ENCODE measurements at regions not wholly inside any gene's neighbourhood (a gene's known extent, or its start where the extent isn't known, plus 50 kb on each side); places are given as distances from the start of the nearest gene placed in this dataset.

DNA sequence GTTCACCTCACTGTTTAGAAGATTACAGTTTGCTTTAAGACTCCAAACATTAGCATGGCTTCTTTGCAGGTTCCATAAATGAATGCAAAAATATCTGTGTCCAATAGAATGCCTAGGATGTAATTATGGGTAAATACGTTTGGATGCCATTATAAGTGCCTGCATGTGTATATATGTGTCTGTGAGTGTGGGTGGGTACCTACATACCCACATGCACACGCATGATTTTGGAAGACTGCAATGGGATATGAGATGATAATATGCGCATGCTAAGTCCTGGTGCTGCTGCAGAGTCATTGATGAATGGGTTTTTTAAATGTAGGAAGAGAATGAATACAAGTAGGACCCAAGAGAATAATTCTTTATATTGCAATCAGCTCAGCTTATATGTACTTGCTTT lies 406.4 kb downstream of the ZSWIM6 start:
- no peak for DNase-seq (ENCODE audit: low spot score)

DNA sequence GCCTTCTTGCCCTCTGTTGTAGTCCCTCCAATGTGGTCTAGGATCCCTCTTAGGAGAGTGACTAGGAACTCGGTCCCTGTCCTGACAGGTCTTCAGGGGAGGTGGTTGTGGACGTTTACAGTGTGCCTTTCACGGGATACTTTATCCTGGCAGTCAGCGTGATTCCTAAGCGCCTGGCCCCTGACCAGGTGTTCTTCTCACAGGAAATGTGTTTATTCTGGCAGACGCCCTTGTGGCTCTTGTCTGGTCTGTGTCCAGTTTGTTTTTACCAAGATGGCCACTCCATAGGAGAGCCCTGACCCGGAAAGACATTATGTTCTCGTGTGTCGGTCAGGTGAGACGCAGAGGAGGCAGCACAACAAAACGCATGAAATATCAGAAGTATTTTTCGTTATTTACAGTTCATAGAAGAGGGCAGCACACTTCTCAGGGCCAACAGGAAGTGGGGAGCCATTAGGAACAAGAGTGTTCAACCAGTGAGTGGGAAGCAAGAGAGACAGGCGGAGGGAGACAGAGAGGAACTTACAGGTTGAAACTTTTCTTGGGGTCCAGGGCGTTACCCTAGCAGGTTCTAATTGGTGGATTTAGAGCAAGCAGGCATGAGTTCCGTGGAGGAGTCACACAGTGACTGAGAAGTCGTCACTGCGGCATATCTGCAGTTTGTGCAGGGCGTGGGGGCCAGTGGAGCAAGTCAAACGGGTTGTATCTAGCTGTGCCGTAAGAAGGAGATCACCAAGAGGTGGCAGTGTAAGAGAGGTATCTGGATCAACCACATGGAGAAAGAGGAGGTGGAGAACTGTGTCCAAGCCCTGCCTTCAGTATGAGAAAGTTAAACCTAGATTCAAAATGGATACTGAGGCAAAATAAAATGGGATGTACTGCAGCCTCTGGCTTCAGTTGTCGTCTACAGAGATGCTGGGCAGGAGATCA lies 412.9 kb downstream of the ZSWIM6 start:
- peak; percentile 6 for DNase-seq (ENCODE audit: low spot score)

DNA sequence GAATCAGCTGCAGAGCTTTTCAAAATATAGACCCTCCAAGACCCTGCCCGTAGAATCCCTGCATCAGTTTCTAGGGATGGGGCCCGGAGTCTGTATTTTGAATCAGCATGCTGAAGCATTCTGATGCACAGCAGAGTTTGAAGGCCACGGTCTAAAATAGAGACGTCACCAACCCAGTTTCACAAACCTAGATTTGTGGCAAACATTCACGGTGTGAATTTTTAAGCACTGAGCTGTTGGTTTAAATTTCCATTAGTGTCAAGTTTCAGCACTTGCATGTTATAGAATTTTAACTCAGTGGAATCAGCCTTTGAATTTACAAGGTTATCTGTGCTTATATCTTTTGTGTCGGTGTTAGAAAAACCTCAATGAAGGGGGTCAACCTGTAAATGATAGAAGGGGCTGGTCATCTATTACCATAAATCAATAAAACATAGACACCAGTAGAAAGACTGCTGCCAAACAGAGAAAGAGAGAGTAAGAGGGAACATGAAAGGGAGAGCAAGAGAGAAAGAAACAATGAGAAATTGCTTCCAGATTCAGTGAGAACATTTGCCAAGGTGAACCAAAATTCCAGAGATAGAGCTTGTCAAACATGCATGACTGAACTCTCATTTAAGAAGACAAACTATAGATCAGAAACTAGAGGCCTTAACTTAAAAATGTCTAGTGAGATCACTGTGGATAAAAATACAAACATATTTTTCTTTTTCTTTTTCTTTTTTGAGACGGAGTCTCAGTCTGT lies 414.9 kb downstream of the ZSWIM6 start:
- DNase-seq (ENCODE audit: low spot score) = no peak

DNA sequence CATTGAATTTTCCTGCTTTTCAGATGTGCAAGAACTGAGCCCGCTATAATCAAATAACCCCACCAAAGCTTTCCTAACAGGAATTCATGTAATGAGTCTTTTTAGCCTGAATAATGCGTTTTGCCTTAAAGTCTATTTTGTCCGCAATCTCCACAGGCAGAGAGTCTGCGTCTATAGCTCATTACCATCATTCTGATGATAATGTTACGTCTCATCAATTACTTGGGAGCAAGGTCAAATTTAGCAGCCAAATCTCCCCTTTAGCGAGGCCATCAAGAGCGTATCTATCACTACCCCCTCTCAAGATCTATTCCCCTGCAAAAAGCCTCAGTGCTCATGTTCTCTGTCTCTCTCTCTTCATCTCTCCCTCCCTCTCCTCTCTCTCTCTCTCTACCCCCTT lies 416.1 kb downstream of the ZSWIM6 start:
- no peak for DNase-seq (ENCODE audit: low spot score)

DNA sequence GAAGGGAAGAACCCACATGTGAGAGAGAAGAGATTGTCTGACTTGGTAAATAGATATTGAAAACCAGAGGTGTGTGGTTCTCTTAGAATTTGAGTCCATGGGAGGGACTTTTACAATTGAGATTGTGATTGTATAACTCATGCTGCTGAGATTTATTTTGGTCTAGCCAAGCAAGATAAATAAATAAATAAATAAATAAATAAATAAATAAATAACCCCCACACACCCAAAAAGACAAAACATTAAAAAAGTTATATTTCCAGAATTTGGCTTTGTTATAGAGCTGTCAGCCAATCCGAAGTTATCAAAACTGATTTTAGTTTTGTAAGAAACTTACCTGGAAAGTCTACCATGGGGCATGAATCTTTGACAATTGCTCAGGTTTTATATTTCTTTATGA lies 416.6 kb downstream of the ZSWIM6 start:
- DNase-seq (ENCODE audit: low spot score) = no peak

DNA sequence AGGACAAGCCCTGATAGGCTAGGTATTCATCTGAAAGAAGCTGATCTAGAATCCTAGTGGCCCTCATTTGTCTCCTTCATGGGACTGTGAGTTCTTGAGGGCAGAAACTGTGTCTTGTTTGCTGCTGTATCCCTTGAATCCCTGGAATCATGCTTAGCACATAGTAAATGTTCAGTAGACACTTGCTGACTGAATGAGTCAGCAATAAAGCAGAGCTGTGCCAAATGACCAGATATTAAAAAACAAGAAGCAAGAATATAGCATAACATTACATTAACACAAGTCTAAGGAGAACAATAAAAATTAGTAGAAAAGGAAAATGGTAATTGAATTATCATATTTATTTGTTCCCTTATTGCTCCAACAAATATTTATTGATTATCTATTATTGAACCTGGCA lies 420.5 kb downstream of the ZSWIM6 start:
- DNase-seq (ENCODE audit: low spot score) = no peak

DNA sequence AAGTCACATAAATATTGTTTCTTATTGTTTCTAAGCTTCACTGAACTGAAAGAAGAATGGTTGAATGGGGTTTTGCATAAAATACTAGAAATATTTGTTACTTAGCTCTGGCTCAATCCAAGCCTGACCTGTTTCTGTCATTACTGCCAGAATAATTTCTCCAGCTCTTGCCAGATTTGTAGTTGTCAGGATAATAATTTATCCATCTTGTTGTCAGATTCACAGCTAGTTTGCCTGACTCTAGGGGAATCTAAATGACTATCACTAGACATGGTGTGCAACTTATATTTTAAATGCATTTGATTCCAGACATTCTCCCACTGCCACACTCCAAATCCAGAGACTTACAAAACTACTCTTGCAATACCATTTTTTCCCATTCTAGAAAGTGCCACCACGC lies 422.7 kb downstream of the ZSWIM6 start:
- DNase-seq (ENCODE audit: low spot score) = no peak

DNA sequence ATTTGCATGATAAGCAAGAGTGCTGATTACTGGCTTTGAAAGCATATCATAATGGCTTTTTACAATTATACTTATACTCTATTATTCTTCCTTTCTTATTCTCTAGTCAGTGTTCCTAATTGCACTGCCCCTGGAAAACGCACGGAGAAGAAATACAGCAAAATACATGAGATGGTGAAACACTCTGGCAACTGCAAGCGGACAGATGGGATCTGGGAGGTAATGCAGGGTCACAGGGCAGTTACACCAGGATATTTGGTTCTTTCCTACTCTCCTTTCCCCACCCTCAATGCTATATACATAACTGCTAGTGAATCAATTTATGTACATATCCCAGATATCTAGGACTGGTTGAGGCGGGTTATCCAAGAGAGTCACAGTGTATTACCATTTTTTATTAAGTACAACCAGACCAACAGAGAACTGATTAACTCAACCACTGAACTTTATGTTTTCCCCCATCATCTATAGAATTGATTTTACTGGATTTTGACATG lies 423.7 kb downstream of the ZSWIM6 start:
- no peak for DNase-seq (ENCODE audit: low spot score)

DNA sequence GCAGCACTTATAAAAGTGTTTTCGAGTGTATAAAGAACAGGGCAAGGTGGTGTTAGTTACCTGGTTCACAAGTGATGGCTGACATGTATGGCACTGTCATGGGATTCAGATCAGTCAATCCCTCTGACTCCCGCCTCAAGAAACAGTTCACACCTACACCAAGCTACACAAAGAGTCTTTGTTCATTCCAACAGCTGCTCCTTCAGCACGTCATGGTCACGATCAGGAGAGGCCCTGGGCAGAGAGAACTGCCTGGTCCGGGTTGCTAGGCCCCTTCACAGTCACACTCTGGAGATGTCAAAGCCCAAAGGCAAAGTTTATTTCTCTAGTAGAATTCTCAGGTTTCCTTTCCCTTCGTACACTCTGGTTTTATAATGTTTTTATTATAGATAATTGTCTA lies 426.7 kb downstream of the ZSWIM6 start:
- no peak for DNase-seq (ENCODE audit: low spot score)

DNA sequence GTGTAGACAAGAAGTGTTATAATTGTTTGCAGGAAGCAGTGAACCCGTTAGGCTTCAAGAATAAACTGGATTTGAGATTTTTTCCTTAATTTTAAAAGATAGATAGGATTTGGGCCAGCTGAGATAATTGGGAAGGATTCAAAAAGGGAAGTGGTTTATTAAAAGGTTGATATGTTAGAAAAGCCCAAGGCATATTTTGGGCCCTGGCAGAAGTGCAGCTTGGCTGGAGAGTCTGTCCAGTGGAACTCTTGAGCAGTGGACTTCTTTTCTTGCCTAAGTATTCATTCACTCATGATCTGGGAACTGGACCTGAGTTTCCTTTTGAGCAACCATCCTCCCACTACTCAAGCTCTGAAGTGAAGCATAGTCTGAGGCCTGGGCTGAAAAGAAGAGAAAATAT lies 433.4 kb downstream of the ZSWIM6 start:
- DNase-seq (ENCODE audit: low spot score) = no peak

DNA sequence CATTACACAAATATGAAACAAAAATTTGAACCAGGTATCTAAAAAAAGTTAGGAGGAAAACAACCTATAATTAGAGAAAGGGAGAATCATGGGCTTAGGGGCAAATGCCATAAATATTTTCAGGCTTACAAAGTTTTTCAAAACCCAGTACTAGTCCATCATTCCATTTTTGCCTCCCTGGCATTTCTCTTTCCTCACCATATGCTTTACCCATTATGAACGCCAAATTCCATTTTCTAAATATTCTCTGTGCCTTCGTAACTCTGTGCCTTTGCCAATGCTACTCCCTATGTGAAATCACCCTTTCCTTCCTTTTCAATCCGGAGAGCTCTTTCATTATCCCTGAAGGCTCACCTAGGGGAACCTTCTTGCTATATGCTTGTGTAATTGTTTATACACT lies 434.1 kb downstream of the ZSWIM6 start:
- DNase-seq (ENCODE audit: low spot score) = no peak

DNA sequence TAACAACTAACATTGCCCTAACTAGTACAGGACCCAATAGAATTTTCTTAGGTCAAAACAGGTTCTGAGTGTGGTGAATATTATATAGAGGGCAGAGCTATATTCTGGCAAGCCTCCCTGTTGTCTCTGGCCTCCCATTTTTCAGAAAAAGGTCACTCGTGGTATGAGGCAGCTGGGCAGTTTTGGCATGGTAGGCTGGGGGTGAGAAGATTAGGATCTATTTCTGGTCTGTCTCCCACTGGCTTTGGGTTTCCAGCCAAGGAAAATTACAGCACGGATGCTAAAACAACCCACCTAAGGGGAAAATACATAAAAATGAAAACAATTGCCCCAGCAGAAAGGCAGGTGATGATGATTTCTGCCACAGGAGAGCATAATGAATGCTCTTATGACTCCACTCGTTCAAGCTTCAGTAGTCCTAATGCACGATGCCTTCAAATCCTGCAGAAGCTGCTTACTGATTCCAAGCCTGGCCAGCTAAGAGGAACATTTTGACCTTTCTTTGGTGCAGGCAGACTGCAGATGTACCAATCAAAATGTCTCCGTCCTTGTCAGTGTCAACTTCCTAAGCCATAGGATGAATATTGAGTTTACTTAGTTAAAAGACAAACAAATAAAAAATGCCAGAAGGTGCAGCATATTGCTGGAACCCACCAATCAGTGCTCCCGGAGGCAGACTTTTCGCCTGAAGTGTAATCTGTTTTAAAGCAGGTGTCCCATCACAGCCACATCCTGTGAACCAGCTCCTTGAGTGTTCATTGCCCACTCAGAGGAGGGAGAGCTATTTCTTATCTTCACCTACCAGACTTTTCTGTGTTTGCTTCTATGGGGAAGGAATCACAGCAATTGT lies 435.4 kb downstream of the ZSWIM6 start:
- no peak for DNase-seq (ENCODE audit: low spot score)

DNA sequence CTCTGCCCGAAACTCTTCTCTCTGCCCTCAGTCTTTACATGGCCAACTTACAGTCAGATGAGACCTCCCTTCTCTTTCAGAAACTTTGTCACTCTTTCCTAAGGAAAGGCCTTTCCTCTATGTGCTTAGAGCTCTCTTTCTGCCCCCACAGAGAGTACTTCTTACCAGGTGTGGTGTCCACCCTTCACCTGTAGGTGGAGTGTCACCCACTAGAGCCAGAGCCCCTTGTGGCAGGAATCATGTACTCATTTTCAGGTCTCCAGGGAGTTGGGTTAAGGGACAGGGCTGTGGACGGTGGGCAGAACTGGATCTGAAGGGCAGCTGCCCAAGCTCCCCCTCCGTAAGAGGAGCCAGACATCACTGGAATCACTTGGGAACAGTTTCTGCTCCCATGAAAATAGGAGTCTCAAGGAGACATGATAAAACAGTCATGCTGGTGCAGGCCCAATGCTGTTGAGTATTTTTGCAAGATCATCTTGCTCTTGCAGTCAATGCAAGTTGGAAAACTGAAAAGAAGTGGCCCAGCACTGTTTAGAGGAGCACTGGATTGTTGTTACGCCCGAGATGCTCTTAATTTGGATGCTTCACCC lies 436.7 kb downstream of the ZSWIM6 start:
- peak; percentile 43 for DNase-seq (ENCODE audit: low spot score)

DNA sequence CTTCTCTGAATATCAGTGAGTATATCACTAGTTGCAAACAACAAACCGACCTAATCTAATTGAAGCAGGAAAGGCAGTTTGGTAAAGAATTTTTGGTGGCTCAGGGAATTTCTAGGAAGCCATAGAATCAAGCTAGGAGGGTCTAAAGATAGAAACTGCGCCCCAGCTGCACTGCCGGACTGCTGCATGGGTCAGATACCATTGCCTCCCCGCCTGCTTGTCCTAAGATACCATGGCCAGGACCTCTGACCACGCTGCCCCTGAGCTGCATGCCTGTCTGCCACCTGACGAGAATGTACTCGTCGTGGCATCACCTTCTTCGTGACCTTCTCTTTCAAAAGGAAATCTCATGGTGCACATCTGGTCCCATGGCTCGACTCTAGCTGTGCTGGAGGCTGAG lies 439.0 kb downstream of the ZSWIM6 start:
- DNase-seq (ENCODE audit: low spot score) = no peak

DNA sequence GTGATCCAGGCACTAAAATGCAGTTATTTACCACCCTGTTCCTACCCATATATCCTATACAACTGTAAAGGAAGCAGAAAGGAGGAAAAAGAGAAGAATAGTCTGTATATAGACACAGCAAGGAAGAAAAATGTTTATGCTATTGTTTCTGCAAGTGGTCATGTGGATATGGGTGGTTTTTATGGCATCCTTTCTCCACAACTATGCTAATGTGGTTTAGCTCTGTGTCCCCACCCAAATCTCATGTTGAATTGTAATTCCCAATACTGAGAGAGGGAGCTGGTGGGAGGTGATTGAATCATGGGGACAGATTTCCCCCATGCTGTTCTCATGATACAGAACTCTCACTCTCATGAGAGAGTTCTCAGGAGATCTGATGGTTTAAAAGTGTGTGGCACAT lies 439.8 kb downstream of the ZSWIM6 start:
- DNase-seq (ENCODE audit: low spot score) = no peak

DNA sequence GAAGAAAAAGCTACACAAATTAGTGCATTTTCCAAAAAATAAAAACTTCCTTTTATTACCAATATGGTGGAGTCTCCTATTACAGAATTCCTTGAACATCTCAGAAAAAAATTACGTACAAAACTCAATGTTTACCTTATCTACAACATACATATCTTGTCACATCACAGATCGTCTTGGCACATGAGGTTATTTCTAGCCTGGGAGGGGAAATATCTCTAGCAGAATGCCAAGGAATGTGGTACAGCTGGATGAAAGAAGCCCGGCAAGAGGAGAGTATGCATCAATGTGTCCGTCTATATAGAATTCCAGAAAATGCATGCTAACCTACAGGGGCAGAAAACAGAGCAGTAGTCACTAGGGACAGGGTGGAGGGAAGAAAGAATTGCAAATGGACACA lies 443.8 kb downstream of the ZSWIM6 start:
- no peak for DNase-seq (ENCODE audit: low spot score)

DNA sequence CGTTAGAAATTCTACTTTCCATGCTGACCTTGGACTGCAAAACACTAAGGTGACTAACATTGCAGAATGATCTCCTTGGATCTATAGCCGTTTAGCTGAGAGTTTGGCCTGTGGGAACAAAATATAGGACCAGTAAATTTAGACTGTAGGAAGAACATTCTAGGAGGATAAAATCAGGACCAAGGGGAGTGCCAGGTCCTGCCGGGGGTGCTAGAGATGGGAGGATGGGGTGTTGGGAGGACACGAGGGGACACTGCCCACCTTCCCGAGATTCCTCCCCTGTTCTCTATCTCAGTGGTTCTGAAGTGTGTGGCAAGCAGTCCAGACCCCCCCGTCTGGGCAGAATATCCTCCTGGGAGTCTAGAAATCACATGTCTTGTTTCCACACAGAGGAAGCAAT lies 445.2 kb downstream of the ZSWIM6 start:
- no peak for DNase-seq (ENCODE audit: low spot score)

DNA sequence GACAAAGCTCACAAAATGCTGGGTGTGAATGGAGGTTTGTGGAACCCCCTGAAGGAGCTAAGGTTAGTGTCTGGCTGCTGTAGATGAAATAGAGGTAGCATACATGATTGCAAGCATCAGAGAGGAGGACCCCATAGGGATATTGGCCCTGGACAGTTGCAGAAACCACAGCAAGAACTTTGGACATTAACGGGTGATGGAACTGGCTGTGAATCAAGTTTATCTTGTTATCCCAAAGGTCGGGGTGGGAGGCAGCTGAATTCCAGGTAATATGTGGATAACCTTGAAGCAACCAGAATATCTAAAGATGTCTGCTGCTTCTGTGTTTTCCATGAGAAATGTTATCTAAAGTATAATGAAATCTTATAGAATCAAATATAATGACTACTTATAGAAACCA lies 447.7 kb downstream of the ZSWIM6 start:
- DNase-seq (ENCODE audit: low spot score) = no peak

DNA sequence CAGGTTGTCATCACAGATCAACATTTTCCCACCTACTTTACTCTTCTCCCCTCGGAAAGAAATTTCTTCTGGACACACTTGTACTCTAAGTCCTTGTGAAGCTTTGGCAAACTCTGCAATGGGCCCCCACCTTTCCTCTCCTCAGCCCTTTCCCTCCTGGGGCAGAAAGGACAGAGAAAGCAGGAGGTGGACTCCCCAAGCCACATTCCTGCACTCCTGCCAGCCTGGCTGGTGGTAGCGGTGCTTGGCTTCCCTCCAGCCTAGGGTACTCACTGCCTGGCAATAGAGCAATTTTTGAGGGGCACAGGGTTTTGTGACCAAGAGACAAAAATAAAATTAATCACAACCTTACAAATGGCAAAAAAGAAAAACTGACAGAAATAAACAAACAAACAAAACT lies 451.4 kb downstream of the ZSWIM6 start:
- DNase-seq (ENCODE audit: low spot score) = no peak

DNA sequence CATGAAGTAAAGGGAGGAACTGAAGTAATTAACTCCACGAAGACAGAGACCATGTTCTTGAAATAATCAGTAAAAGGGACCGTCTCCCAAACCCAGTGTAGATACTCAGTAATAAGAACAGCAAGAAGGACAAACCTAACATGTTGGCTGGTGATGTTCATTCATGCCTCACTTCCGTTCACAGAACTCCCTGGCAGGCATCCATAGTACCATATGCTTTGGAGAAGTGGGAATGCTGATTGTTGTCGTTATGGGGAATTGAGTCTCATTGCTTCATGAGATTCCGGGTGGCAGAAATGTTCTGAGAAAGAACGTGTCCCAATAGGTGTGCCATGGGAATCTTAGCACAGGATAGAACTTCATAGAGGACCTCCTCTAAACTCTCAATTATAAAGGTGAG lies 452.3 kb downstream of the ZSWIM6 start:
- DNase-seq (ENCODE audit: low spot score) = no peak

DNA sequence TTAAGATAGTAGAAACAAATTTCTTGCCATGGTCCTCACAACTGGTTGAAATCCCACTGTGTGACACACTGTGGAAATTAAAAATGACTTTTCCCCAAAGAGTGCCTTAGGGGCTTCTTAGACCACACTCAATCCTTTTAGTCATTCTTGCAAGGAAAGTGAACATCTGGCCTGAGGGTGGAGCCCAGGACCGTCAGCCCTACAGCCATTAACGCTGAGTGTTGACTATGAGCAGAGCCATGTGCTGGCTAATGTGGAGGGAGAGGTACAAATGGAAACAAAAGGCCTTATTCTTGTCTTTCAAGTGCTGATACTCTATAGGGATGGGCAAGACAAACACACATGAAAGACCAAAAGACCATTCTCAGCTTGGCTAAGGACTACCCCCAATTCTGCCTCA lies 456.5 kb downstream of the ZSWIM6 start:
- DNase-seq (ENCODE audit: low spot score) = no peak

DNA sequence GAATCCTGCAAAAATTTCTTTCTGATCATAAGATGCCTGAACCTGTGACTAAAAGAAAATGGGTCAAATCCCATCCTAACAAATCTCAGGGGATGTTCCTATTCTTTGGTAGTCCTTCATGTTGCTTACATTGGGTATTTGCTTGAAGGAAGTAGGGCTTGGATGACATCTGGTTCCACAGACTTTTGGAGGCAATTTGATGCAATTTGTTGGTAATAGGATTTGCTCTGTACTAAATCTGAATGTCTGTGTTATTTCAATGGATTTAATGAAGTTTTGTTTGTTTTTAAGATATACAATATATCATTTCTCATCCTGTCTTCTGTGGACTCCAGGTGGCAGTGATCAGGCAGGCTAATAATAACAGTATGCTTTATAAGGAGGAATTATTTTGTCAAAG lies 457.9 kb downstream of the ZSWIM6 start:
- no peak for DNase-seq (ENCODE audit: low spot score)
